NCI-H446 (cell line): ENCODE measurements at regions not wholly inside any gene's neighbourhood (a gene's known extent, or its start where the extent isn't known, plus 50 kb on each side); places are given as distances from the start of the nearest gene placed in this dataset.
A peak's percentile ranks its signal among the peaks of the same experiment; 100 is the strongest.

ENCODE experiments used
- DNase-seq, 2 experiments: peaks; one replicate each; lab custom pipeline; 2025; lab: John Stamatoyannopoulos, UW

GRCh38 chr3:144516026-144516425, 544.4 kb downstream of the DIPK2A start:
- DNase-seq = no peak

DNA sequence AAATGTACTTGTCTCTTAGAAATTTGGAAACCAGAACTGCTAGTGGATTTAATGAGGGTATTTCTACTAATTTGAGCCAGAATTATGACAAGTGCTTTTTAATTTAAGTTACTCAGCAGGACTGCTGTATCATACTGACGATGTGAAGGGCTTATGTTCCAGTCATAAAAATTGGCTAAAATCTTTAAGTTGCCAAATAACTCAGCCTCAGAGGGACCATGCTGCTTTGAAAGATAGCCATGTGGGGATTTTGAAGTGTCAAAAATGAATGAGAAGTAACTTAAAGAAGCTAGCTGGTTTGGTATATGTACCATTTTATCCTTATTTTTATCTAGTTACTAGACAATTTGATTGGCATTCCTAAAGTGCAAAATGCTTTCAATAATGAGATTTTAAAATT, 545.0 kb downstream of the DIPK2A start:
- no peak for DNase-seq

- DNase-seq = no peak
Observed at GRCh38 chr3:144521131-144521530, 549.5 kb downstream of the DIPK2A start.

- no peak for DNase-seq
Observed at GRCh38 chr3:144522456-144522855, 550.8 kb downstream of the DIPK2A start.

GRCh38 chr3:144523396-144523795, 551.8 kb downstream of the DIPK2A start:
- DNase-seq = no peak

DNA sequence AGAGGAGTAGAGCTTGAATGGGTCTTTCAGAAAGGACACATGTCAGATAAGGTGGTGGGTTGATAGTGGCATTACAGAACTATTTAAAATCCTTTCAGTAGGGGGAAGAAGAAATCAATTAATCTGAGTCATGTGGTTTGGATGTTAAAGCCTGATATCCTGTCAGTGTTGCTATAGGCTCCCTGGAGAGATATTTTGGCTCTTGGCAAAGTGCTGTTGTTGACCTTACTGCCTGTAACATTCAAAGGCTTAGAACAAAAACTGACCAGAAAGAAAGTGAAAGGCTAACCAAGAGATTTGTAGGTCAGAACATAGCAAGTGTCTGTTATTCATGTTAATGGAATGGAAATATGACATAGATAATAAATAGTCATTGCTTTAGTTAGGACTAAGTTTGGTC, 552.9 kb downstream of the DIPK2A start:
- DNase-seq = no peak

DNA sequence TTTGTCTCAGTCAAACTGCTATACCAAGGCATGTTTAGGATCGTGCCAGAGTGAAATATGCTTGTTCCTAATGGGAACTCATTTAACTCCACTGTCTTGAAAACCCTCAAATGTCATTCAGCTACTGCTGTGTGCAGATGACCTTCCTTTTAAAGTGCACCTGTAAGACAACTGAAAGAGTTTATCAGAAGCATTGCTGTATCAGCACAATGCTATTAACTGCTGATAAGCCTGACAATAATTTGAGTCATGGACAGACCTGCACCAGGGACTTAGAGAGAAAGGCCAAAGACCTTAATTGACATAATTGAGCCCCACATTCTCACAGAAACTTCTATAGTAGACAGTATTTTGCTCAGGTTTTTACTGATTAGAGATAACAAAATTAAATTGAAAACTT, 557.9 kb downstream of the DIPK2A start:
- no peak for DNase-seq

GRCh38 chr3:144544871-144545270, 573.2 kb downstream of the DIPK2A start:
- DNase-seq = no peak

- DNase-seq = no peak
Observed at GRCh38 chr3:144546539-144546938, 574.9 kb downstream of the DIPK2A start.

DNA sequence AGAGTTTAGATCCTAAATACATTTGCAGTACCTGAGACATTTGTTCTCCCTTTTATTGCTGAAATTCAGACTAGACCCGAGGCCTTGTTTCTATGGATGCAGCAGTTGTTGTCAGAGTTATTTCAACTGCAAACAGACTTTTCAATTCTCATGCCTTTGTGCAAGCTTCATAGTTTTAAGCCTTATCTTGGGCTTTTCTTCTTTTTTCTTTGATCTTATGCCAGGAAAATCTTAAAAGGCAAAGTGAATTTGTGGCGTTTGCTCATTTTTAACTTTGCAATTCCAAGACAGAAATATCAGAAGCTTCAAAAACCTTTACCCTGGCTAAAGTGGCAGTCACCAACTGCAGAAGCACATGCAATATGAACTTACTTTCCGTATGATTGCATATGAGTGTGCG, 576.7 kb downstream of the DIPK2A start:
- no peak for DNase-seq

GRCh38 chr3:144549166-144549565, 577.5 kb downstream of the DIPK2A start:
- peak in 1 of 2 experiments; percentile 25 for DNase-seq

DNA sequence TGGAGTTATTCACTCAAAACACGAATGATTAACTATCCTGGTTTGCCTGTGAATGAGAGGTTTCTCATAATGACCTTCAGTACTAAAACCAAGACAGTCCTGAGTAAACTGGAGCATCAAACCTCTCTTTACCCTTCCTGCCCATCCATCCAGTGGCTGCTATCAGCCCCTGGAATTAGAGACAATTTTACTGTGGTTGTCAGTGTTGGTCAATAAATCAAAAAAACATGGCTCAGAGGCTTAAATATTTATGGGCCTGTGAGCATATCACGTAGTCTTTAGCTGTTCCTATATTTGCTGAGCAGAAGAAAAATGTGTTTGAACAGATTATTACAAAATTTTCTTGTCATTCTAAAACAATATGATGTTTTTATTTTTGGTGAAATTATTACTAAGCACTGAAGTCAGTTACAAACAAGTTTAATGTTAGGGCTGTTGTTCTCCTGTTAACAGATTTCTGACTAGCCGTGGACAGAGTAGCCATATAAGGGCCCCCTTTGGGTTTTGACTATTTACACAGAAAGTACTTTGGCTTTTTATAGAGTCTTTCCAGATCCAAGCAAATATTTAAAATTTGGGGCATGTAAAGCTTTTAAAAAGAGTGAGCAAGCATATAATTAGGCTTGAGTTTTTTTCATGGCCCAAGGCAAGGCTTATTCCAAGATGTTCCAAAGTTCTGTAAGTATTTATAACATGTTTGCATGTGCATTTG, 580.9 kb downstream of the DIPK2A start:
- no peak for DNase-seq

GRCh38 chr3:144553301-144553700, 581.7 kb downstream of the DIPK2A start:
- DNase-seq = no peak

GRCh38 chr3:144554889-144555288, 583.3 kb downstream of the DIPK2A start:
- DNase-seq = no peak

DNA sequence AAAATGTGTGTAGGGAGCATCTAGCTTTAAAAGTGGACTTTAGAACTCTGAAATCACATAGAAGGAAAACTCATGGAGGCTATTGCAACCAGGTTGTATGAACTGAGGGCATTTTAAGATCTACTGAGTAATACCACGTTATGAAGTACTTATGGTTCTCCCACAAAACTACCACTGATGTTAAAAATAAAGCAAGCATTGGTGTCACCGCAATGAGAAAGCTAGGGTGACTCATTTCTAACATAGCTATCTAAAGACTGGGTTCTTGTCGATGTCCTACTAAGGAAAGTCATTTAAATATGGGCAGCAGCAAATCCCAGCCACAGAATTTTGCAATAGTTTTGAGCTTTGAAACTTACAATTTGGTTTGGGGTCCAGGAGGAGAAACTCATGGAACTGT, 584.8 kb downstream of the DIPK2A start:
- DNase-seq = no peak

DNA sequence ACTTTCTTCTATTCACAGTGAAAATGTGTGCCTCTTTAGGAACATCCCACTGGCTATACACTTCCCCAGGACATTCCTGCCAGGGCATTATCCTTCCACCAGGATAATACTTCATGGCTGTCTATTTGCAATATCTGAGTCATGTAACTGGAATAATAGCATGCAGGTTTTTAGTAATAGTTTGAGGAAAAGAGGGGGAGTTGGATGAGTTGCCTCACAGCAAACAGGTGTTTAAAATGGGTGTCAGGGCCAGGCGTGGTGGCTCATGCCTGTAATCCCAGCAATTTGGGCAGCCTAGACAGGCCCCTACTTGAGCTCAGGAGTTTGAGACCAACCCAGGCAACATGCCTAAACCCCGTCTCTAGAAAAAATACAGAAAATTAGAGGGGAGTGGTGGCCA, 585.9 kb downstream of the DIPK2A start:
- no peak for DNase-seq

- no peak for DNase-seq
Observed at GRCh38 chr3:144564011-144564410, 592.4 kb downstream of the DIPK2A start.

DNA sequence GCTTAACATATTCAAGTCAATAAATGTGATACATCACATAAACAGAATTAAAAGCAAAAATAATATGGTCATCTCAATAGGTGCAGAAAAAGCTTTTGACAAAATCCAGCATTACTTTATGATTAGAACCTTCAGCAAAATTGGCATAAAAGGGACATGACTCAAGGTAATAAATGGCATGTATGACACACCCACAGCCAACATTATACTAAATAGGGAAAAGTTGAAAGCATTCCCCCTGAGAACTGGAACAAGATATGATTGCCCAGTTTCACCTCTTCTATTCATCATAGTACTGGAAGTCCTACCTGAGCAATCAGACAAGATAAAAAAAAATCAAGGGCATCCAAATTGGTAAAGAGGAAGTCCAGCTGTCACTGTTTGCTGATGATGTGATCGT, 594.7 kb downstream of the DIPK2A start:
- DNase-seq = no peak

- DNase-seq = no peak
Observed at GRCh38 chr3:144569651-144570050, 598.0 kb downstream of the DIPK2A start.

- DNase-seq = no peak
Observed at GRCh38 chr3:144583871-144584270, 612.2 kb downstream of the DIPK2A start.

DNA sequence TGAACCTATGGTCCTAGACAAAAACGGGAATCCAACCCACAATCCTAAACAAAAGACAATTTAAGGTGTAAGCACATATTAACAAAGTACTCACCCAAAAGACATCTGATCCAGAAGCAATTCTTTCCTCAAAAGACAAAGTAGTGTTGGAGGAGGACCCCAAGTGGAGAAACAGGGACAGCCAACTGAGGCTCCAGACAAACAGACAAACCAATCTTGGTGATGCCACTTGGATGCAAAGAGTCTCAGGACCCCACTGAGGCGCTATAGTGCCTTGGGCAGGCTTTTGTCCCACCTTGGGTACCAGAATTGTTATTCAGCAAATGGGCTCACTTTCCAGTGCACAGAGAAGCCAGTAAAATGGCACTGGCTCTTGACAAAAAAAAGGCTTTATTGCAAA, 613.8 kb downstream of the DIPK2A start:
- no peak for DNase-seq

DNA sequence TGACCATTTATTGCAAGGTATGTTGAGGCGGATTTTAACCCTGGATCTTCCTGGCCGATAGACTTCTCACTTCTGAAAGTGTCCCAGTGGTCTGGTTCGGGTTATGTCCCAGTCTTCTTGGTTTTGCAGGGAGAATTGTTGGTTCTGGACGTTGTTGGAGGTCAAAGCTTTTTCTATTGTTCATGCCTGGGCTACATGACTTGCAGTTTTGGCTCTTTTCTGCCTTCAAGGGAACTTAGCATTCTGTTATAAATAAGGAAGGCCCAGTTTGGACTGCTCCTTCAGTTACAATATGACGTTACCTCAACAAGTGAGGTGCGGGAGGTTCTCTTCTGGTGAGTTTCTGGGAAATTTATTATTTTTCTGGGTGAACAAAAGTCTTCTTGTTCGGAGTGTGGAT, 614.3 kb downstream of the DIPK2A start:
- no peak for DNase-seq

GRCh38 chr3:144586382-144586781, 614.8 kb downstream of the DIPK2A start:
- no peak for DNase-seq

- no peak for DNase-seq
Observed at GRCh38 chr3:144590854-144591253, 619.2 kb downstream of the DIPK2A start.
